ENCODE measurements at regions not wholly inside any gene's neighbourhood (a gene's known extent, or its start where the extent isn't known, plus 50 kb on each side); places are given as distances from the start of the nearest gene placed in this dataset.

GRCh38 chr15:60079210-60079609, 75.1 kb downstream of the FOXB1 start:
- Histone ChIP-seq H2AFZ (ENCODE audit: low read depth, low read length, poor library complexity, severe bottlenecking) (no peak overlapping the region), H3K79me2 (ENCODE audit: insufficient read depth, low read length) (no peaks in the 10 kb centered on the region), H3K4me3 (replicated peaks in 1 of 2; ENCODE audit: low read depth in 1 of 2, low read length in 2 of 2) (no peak overlapping the region), H3K9me2 (ENCODE audit: insufficient read depth) (no peaks in the 10 kb centered on the region), H3K4me1 (ENCODE audit: control insufficient read depth in 1 of 2, insufficient read depth in 2 of 2, low read length in 2 of 2) (no peaks in the 10 kb centered on the region), H3K4me2 (ENCODE audit: low read length) (no peak overlapping the region), H3K36me3 (ENCODE audit: control insufficient read depth in 1 of 2, insufficient read depth in 2 of 2, low read length in 2 of 2) (no peaks in the 10 kb centered on the region), H3K27ac (ENCODE audit: low read depth, low read length) (no peak overlapping the region), H3K9me3 (ENCODE audit: control insufficient read depth in 1 of 2, insufficient read depth in 1 of 2, low read depth in 1 of 2, low read length in 2 of 2) (no peaks in the 10 kb centered on the region), H3K9ac (ENCODE audit: low read length) (no peak overlapping the region), H3K27me3 (ENCODE audit: insufficient read depth, low read length) (peaks cover 39% of the 10 kb centered on the region), H4K20me1 (ENCODE audit: insufficient read depth) (no peaks in the 10 kb centered on the region)
- RAD21 ChIA-PET (ENCODE audit: low non-redundant PET in 1 of 2, low total read pairs in 2 of 2, uncharacterized antibody in 2 of 2, unreplicated experiment in 2 of 2): no interaction called here
- CTCF ChIA-PET: interaction anchor here (0.8 to 1.2 kb wide), 3 partner anchors 11 to 13 kb away, joined by 3 read pairs; no protein-coding TSS in a partner anchor
- DNase-seq (ENCODE audit: low read depth, low spot score) (no peak), ATAC-seq (peak; percentile 50; the same call in 1 of the 2 replicates)
- TF ChIP-seq CTCF (IDR thresholded peaks at IDR 0.05 in 2 of 3, conservative IDR thresholded peaks at IDR 0.05 in 1 of 3; ENCODE audit: borderline replicate concordance in 1 of 3, insufficient read depth in 1 of 3, low read depth in 2 of 3, low read length in 2 of 3) (peak in 2 of 3 experiments; percentile 36 to 45; a peak in 2 of 6 replicates), TCF7L2 (IDR thresholded peaks at IDR 0.05; ENCODE audit: borderline replicate concordance, extremely low read depth, insufficient read depth, insufficient read length) (no peak)
- intact Hi-C loops (cut with micrococcal nuclease): no loop called here
- no TSS peak for BruUV-seq (replicated peaks)
- POLR2A ChIA-PET: no interaction called here

DNA sequence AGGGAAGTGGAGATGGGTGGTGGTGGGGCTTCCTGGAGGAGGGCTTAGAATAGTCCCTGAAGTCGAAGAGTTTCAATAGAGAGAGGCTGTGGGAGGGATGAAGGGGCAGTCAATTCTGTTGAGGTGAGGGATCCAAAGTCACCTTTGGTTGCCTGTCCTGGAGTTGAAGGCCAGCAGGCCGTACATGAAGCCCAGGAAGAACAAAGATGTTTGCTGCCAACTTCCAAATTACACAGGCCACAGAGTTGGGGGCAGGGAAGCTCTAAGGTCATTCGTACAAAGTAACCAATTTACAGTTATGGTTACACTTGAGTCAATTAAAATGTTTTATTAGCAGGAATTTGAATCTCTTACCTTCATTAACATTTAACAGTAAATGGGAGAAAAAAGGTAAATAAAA, 77.9 kb downstream of the FOXB1 start:
- BruUV-seq (replicated peaks): no TSS peak
- H3K79me2 ChIP-seq (ENCODE audit: insufficient read depth, low read length): no peaks in the 10 kb centered on the region
- H3K27ac ChIP-seq (ENCODE audit: low read depth, low read length): no peak overlapping the region
- intact Hi-C loops (cut with micrococcal nuclease): no loop called here
- H3K4me2 ChIP-seq (ENCODE audit: low read length): no peak overlapping the region
- H3K4me1 ChIP-seq (ENCODE audit: control insufficient read depth in 1 of 2, insufficient read depth in 2 of 2, low read length in 2 of 2): no peaks in the 10 kb centered on the region
- POLR2A ChIA-PET: no interaction called here
- no peaks in the 10 kb centered on the region for H3K9me2 ChIP-seq (ENCODE audit: insufficient read depth)
- RAD21 ChIA-PET (ENCODE audit: low non-redundant PET in 1 of 2, low total read pairs in 2 of 2, uncharacterized antibody in 2 of 2, unreplicated experiment in 2 of 2): no interaction called here
- H4K20me1 ChIP-seq (ENCODE audit: insufficient read depth): no peaks in the 10 kb centered on the region
- H3K27me3 ChIP-seq (ENCODE audit: insufficient read depth, low read length): peaks cover 36% of the 10 kb centered on the region
- H3K36me3 ChIP-seq (ENCODE audit: control insufficient read depth in 1 of 2, insufficient read depth in 2 of 2, low read length in 2 of 2): no peaks in the 10 kb centered on the region
- CTCF ChIA-PET: no interaction called here
- H3K9ac ChIP-seq (ENCODE audit: low read length): no peak overlapping the region
- H3K4me3 ChIP-seq (replicated peaks in 1 of 2; ENCODE audit: low read depth in 1 of 2, low read length in 2 of 2): no peak overlapping the region
- no peak overlapping the region for H2AFZ ChIP-seq (ENCODE audit: low read depth, low read length, poor library complexity, severe bottlenecking)
- ATAC-seq (no peak), DNase-seq (ENCODE audit: low read depth, low spot score) (no peak)
- no peaks in the 10 kb centered on the region for H3K9me3 ChIP-seq (ENCODE audit: control insufficient read depth in 1 of 2, insufficient read depth in 1 of 2, low read depth in 1 of 2, low read length in 2 of 2)
- TF ChIP-seq EZH2 (IDR thresholded peaks at IDR 0.05): no peak
- no peak for TF ChIP-seq REST (IDR thresholded peaks at IDR 0.05; ENCODE audit: low read depth)
- TF ChIP-seq CEBPB (IDR thresholded peaks at IDR 0.05; ENCODE audit: low read depth): no peak
- no peak for TF ChIP-seq SRF (IDR thresholded peaks at IDR 0.05; ENCODE audit: low read depth)
- TF ChIP-seq ELF1 (IDR thresholded peaks at IDR 0.05; ENCODE audit: borderline replicate concordance, low read depth): no peak
- no peak for TF ChIP-seq ZBTB33 (IDR thresholded peaks at IDR 0.05; ENCODE audit: extremely low read depth, insufficient replicate concordance, low read length)
- TF ChIP-seq, protein P1, sequence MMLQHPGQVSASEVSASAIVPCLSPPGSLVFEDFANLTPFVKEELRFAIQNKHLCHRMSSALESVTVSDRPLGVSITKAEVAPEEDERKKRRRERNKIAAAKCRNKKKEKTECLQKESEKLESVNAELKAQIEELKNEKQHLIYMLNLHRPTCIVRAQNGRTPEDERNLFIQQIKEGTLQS (IDR thresholded peaks at IDR 0.05): no peak
- no peak for TF ChIP-seq JUND (IDR thresholded peaks at IDR 0.05)
- no peak for TF ChIP-seq YY1 (IDR thresholded peaks at IDR 0.05; ENCODE audit: extremely low read depth, insufficient replicate concordance, low read depth, low read length)
- no peak for TF ChIP-seq EGR1 (IDR thresholded peaks at IDR 0.05; ENCODE audit: low read depth)

All from HCT116 (cell line).